Esophagus squamous epithelium (tissue), 5 donors: ENCODE measurements at regions not wholly inside any gene's neighbourhood (a gene's known extent, or its start where the extent isn't known, plus 50 kb on each side); places are given as distances from the start of the nearest gene placed in this dataset.
A peak's percentile ranks its signal among the peaks of the same experiment; 100 is the strongest.

Experiments used
- DNase-seq: peaks from one replicate; lab custom pipeline; 2025; lab: John Stamatoyannopoulos, UW
- H3K27ac ChIP-seq, 4 donors: fragments of 200-600 bp; sonication (generic); one replicate each; pipeline ENCODE4 v1.5.1; 2016 to 2019; ENCODE audit warnings: mild to moderate bottlenecking in 1 of 4
- H3K27me3 ChIP-seq, 4 donors: fragments of 200-600 bp; sonication (generic); 1 replicate in 3 of 4; 2 replicates in 1 of 4; pipeline versions ENCODE4 v1.5.1 to v1.6.0; 2017 to 2021; ENCODE audit warnings: antibody characterized with exemption in 1 of 4
- H3K36me3 ChIP-seq, 3 donors: fragments of 200-600 bp; sonication (generic); one replicate each; pipeline ENCODE4 v1.5.1; 2016 to 2019
- H3K4me1 ChIP-seq, 3 donors: fragments of 200-600 bp; sonication (generic); one replicate each; pipeline ENCODE4 v1.5.1; 2017 to 2019
- H3K4me3 ChIP-seq, 4 donors: fragments of 200-600 bp; sonication (generic); 1 replicate in 3 of 4; 2 replicates in 1 of 4; pipeline ENCODE4 v1.5.1; 2016 to 2019; ENCODE audit warnings: mild to moderate bottlenecking in 2 of 4, moderate library complexity in 1 of 4
- H3K9me3 ChIP-seq, 3 donors: fragments of 200-600 bp; sonication (generic); one replicate each; pipeline ENCODE4 v1.5.1; 2016 to 2019
- POLR2A ChIP-seq, 4 donors: fragments of 450-650 bp; IDR thresholded peaks; one replicate each; pipeline ENCODE4 v1.6.1; 2017; ENCODE audit warnings: antibody characterized with exemption in 4 of 4, mild to moderate bottlenecking in 4 of 4, moderate library complexity in 3 of 4
- WGBS, 2 donors: methylation state at CpG; one replicate each; pipeline ENCODE4 v1.1.5; 2018; 5-methylcytosine and 5-hydroxymethylcytosine counted together
- intact Hi-C: fragments of 100-400 bp; cut with DNase I; formaldehyde crosslinking; loops from one replicate; pipeline ENCODE4 v1.15.0; 2022
- TF ChIP-seq, protein P1 (sequence below), 6 experiments: fragments of 450-650 bp in 4 of 6; fragments of 200-600 bp in 2 of 6; sonication (generic) in 2 of 6; IDR thresholded peaks; one replicate each; pipeline ENCODE4 v1.5.1; 2016 to 2019; ENCODE audit warnings: antibody characterized with exemption in 6 of 6, mild to moderate bottlenecking in 4 of 6, moderate library complexity in 4 of 6
- donor health status: DM: yes; HTN: yes; CAD: no.

DNA sequence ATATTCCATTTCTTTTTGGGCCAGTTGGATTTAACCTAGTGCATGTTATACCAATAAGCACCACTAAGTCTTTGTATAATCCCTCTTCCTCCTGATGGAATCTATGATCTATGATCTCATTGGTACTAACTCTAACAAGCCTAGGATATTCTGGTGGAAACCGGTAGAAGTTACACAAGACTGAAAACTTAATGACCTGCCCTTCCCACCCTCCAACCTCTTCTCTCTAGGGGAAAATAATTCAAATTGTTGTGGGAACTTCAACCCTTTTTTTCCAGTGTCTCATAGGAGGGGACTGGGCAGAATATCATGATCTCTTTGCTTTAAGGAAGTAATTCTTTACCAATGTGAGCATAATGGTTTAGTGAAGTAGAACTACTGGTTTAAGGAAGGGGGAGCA lies 289.5 kb upstream of the BOD1L1 start:
- no peaks in the 10 kb centered on the region for H3K9me3 ChIP-seq
- no peak overlapping the region for H3K27ac ChIP-seq
- no peak for DNase-seq
- no peak overlapping the region for H3K4me3 ChIP-seq
- peaks cover 13 to 19% (median 14%) of the 10 kb centered on the region in 3 donors for H3K4me1 ChIP-seq
- H3K36me3 ChIP-seq = no peaks in the 10 kb centered on the region
- WGBS, 2 donors = 30 to 56% methylated on average over 1 of the region's 1 CpG
- TF ChIP-seq, protein P1, sequence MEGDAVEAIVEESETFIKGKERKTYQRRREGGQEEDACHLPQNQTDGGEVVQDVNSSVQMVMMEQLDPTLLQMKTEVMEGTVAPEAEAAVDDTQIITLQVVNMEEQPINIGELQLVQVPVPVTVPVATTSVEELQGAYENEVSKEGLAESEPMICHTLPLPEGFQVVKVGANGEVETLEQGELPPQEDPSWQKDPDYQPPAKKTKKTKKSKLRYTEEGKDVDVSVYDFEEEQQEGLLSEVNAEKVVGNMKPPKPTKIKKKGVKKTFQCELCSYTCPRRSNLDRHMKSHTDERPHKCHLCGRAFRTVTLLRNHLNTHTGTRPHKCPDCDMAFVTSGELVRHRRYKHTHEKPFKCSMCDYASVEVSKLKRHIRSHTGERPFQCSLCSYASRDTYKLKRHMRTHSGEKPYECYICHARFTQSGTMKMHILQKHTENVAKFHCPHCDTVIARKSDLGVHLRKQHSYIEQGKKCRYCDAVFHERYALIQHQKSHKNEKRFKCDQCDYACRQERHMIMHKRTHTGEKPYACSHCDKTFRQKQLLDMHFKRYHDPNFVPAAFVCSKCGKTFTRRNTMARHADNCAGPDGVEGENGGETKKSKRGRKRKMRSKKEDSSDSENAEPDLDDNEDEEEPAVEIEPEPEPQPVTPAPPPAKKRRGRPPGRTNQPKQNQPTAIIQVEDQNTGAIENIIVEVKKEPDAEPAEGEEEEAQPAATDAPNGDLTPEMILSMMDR (IDR thresholded peaks at IDR 0.05) = peak in 1 of 6 experiments; percentile 19
- TF ChIP-seq POLR2A (IDR thresholded peaks at IDR 0.05) = no peak
- H3K27me3 ChIP-seq = no peaks in the 10 kb centered on the region
- intact Hi-C loops = no loop called here

DNA sequence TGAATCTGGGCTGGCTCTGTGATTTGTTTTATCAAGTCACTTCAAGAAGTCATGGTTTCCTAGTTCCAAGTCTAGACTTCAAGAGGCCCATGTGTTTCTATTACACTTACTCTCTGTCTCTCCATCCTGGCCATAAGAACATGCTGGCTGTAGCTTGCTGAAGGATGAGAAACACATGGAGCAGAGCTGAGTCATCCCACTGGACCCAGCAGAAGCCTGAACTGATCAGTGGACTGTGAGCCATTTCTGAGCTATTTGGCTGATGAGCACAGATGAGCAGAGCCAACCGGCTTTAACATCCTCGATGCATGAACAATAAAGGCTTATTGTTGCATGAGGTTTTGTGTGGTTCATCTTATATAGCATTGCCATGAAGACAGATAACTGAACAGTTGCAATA lies 290.6 kb upstream of the BOD1L1 start:
- peak overlapping the region in 1 of 4 donors; percentile 56 for H3K27ac ChIP-seq
- H3K36me3 ChIP-seq = no peaks in the 10 kb centered on the region
- H3K9me3 ChIP-seq = no peaks in the 10 kb centered on the region
- intact Hi-C loops = no loop called here
- H3K4me3 ChIP-seq = no peak overlapping the region
- TF ChIP-seq POLR2A (IDR thresholded peaks at IDR 0.05) = no peak
- TF ChIP-seq, protein P1 (IDR thresholded peaks at IDR 0.05) = no peak
- 41 to 59% methylated on average over 2 of the region's 2 CpGs for WGBS, 2 donors
- H3K4me1 ChIP-seq = peaks cover 13 to 19% (median 14%) of the 10 kb centered on the region in 3 donors
- no peaks in the 10 kb centered on the region for H3K27me3 ChIP-seq
- DNase-seq = no peak

DNA sequence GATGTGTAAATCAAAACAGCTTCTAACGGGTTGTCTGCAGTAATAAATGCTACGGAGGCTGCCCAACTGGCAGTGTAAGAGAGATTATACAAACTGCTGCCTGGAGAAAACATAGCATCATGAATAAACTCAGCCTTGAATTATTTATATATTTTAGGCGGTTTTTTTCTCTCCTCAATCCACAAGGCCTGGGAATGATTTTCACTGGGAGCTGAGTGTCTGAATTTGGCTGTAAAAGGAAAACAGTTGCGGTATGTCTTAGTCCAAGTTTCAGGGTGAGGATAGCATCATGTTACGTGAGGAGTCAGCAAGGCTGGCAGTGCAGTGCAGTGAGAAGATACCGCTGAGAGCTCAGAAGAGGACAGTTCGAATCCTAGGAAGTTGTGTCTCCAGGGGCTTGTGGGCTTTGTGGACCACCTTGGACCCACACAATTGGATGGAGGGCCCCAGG lies 291.5 kb upstream of the BOD1L1 start:
- H3K27ac ChIP-seq = peak overlapping the region in 2 of 4 donors; percentile 46 to 56

DNA sequence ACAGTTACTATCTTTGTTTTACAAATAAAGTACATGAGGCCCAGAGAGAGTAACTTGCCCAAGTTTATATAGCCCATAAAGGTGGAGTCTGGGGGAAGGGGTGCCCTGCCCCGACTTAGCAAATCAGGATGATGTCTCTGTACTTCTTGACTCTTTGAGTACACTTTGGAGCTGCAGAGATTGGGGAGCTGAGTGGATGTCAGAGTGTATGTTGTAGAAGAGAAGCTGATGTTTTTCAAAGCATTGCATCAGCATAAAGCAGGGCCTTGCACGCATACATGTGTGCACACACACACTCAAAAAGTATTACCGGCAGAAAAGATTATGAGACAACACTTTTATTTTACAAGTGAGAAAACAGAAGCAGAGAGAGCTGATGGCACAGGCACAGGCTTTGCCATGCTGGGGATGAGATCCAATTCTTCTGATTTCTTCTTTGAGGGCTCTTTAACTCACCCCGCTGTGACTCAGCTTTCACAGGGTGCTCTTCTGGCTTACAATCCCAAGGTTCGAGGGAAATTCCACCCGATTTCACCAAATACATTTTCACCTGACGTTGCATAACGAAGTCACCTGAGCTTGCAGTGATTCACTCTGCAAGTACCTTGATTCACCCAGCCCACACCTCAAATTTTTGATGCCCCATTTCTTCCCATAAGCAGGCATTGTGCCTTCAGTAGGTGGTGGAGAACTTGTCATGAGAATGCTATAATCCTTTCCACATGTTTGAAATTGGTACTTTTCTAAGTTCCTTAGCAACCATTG lies 292.8 kb upstream of the BOD1L1 start:
- Histone ChIP-seq H3K27me3 (no peaks in the 10 kb centered on the region), H3K27ac (peak overlapping the region in 3 of 4 donors; percentile 16 to 39 (median 31)), H3K9me3 (no peaks in the 10 kb centered on the region), H3K36me3 (no peaks in the 10 kb centered on the region), H3K4me1 (peaks cover 13 to 19% (median 14%) of the 10 kb centered on the region in 3 donors), H3K4me3 (no peak overlapping the region)
- TF ChIP-seq POLR2A (IDR thresholded peaks at IDR 0.05) = no peak
- TF ChIP-seq, protein P1 (IDR thresholded peaks at IDR 0.05) = no peak
- DNase-seq = no peak
- WGBS, 2 donors = 39 to 43% methylated on average over 8 of the region's 8 CpGs
- intact Hi-C loops = no loop called here

More for the DNA sequence above, 291.5 kb upstream of the BOD1L1 start:
- Histone ChIP-seq H3K36me3 (no peaks in the 10 kb centered on the region), H3K4me3 (no peak overlapping the region), H3K27me3 (no peaks in the 10 kb centered on the region), H3K4me1 (peaks cover 13 to 19% (median 14%) of the 10 kb centered on the region in 3 donors), H3K9me3 (no peaks in the 10 kb centered on the region)
- intact Hi-C loops = no loop called here
- TF ChIP-seq POLR2A (IDR thresholded peaks at IDR 0.05) = no peak
- WGBS, 2 donors = 69 to 80% methylated on average over 7 of the region's 7 CpGs
- DNase-seq = no peak

DNA sequence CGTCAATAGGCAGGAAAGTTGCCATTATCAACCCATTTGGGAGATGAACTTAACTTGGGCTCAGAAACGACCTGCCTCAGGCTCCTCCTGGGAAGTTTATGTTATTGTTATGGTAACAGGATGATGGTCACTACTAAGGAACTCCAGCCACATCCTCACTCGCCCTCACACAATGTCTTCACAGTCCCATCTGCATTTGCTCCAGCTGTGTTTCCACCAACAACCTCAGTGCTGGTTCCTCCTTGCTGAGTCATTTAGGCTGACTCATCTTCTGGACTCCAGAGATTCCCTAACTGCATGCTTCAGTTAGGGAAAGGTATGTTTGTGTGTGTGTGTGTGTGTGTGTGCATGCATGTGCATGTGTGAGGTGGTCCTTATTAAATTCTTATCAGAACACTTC lies 293.4 kb upstream of the BOD1L1 start:
- Histone ChIP-seq H3K27ac (peak overlapping the region in 3 of 4 donors; percentile 16 to 39 (median 31)), H3K9me3 (no peaks in the 10 kb centered on the region), H3K27me3 (no peaks in the 10 kb centered on the region), H3K36me3 (no peaks in the 10 kb centered on the region), H3K4me1 (peaks cover 13 to 19% (median 14%) of the 10 kb centered on the region in 3 donors), H3K4me3 (no peak overlapping the region)
- DNase-seq = no peak
- TF ChIP-seq POLR2A (IDR thresholded peaks at IDR 0.05) = no peak
- TF ChIP-seq, protein P1 (IDR thresholded peaks at IDR 0.05) = no peak
- WGBS, 2 donors = 18 to 22% methylated on average over 3 of the region's 3 CpGs
- intact Hi-C loops = no loop called here
